SK-N-SH treated with all-trans-retinoic acid at 6 μM for 48 hours (cell line): ENCODE measurements at regions not wholly inside any gene's neighbourhood (a gene's known extent, or its start where the extent isn't known, plus 50 kb on each side); places are given as distances from the start of the nearest gene placed in this dataset.

Source experiments
- ATAC-seq: fragments of 200-7000 bp; cut with Tn5 transposase; 3 replicates; pipeline ENCODE4 v1.9.1; 2020; ENCODE audit warnings: mild to moderate bottlenecking, moderate library complexity
- ARNTL ChIP-seq: fragments of 450-650 bp; formaldehyde crosslinking; IDR thresholded peaks from 2 replicates; pipeline ENCODE4 v1.5.0; 2020; ENCODE audit warnings: low read depth, mild to moderate bottlenecking, moderate library complexity, borderline replicate concordance
- BACH2 ChIP-seq: fragments of 250-450 bp; sonication (Bioruptor Pico); IDR thresholded peaks from 2 replicates; pipeline ENCODE4 v1.9.0; 2021; ENCODE audit warnings: mild to moderate bottlenecking, borderline replicate concordance
- CSDC2 ChIP-seq: fragments of 250-450 bp; sonication (Bioruptor Pico); IDR thresholded peaks from 2 replicates; pipeline ENCODE4 v1.5.0; 2020; ENCODE audit warnings: mild to moderate bottlenecking, moderate library complexity
- ESRRG ChIP-seq: fragments of 250-450 bp; sonication (Bioruptor Pico); IDR thresholded peaks from 2 replicates; pipeline ENCODE4 v1.6.1; 2021; ENCODE audit warnings: mild to moderate bottlenecking
- GLIS3 ChIP-seq: fragments of 250-450 bp; sonication (Bioruptor Pico); IDR thresholded peaks from 2 replicates; pipeline ENCODE4 v1.5.0; 2020; ENCODE audit warnings: mild to moderate bottlenecking, moderate library complexity
- ISL1 ChIP-seq: fragments of 250-450 bp; sonication (Bioruptor Pico); IDR thresholded peaks from 2 replicates; pipeline ENCODE4 v2.1.2; 2022; ENCODE audit warnings: mild to moderate bottlenecking, moderate library complexity
- OSR1 ChIP-seq: fragments of 250-450 bp; sonication (Bioruptor Pico); IDR thresholded peaks from 2 replicates; pipeline ENCODE4 v1.8.0; 2022; ENCODE audit warnings: moderate library complexity, mild to moderate bottlenecking, inconsistent platforms
- PPARA ChIP-seq: fragments of 250-450 bp; sonication (Bioruptor Pico); IDR thresholded peaks from 2 replicates; pipeline ENCODE4 v1.5.0; 2020; ENCODE audit warnings: mild to moderate bottlenecking, borderline replicate concordance
- RARB ChIP-seq: fragments of 250-450 bp; sonication (Bioruptor Pico); IDR thresholded peaks from 2 replicates; pipeline ENCODE4 v1.8.0; 2021; ENCODE audit warnings: mild to moderate bottlenecking, moderate library complexity
- SNAI2 ChIP-seq: fragments of 250-450 bp; sonication (Bioruptor Pico); IDR thresholded peaks from 2 replicates; pipeline ENCODE4 v1.5.0; 2020; ENCODE audit warnings: mild to moderate bottlenecking, moderate library complexity
- TCF4 ChIP-seq: fragments of 250-450 bp; sonication (Bioruptor Pico); IDR thresholded peaks from 2 replicates; pipeline ENCODE4 v1.8.0; 2021; ENCODE audit warnings: mild to moderate bottlenecking, moderate library complexity, borderline replicate concordance
- TOX ChIP-seq: fragments of 250-450 bp; sonication (Bioruptor Pico); IDR thresholded peaks from 2 replicates; pipeline ENCODE4 v1.8.0; 2021; ENCODE audit warnings: mild to moderate bottlenecking, moderate library complexity, borderline replicate concordance
- ZC3H10 ChIP-seq: fragments of 250-450 bp; sonication (Bioruptor Pico); IDR thresholded peaks from 2 replicates; pipeline ENCODE4 v1.5.1; 2021; ENCODE audit warnings: mild to moderate bottlenecking, moderate library complexity
- ZFP3 ChIP-seq: fragments of 250-450 bp; sonication (Bioruptor Pico); IDR thresholded peaks from 2 replicates; pipeline ENCODE4 v1.5.0; 2020; ENCODE audit warnings: mild to moderate bottlenecking, moderate library complexity
- ZFP30 ChIP-seq: fragments of 450-650 bp; formaldehyde crosslinking; IDR thresholded peaks from 2 replicates; pipeline ENCODE4 v1.5.0; 2022; ENCODE audit warnings: mild to moderate bottlenecking, moderate library complexity
- ZNF565 ChIP-seq: fragments of 450-650 bp; formaldehyde crosslinking; conservative IDR thresholded peaks from 2 replicates; pipeline ENCODE4 v1.5.0; 2020; ENCODE audit warnings: low read depth, mild to moderate bottlenecking, moderate library complexity
- ZNF70 ChIP-seq: fragments of 450-650 bp; formaldehyde crosslinking; IDR thresholded peaks from 2 replicates; pipeline ENCODE4 v1.5.0; 2020; ENCODE audit warnings: mild to moderate bottlenecking, moderate library complexity
- ZNF8 ChIP-seq: fragments of 450-650 bp; formaldehyde crosslinking; IDR thresholded peaks from 2 replicates; pipeline ENCODE4 v1.5.0; 2020; ENCODE audit warnings: mild to moderate bottlenecking, moderate library complexity
- TF ChIP-seq, protein P1 (sequence below): fragments of 250-450 bp; sonication (Bioruptor Pico); IDR thresholded peaks from 2 replicates; pipeline ENCODE4 v1.5.1; 2021; ENCODE audit warnings: mild to moderate bottlenecking, moderate library complexity
- TF ChIP-seq, protein P2 (sequence below): fragments of 250-450 bp; sonication (Bioruptor Pico); IDR thresholded peaks from 2 replicates; pipeline ENCODE4 v1.5.1; 2020; ENCODE audit warnings: low read depth, mild to moderate bottlenecking, moderate library complexity
- TF ChIP-seq, protein P3 (sequence below): fragments of 250-450 bp; sonication (Bioruptor Pico); IDR thresholded peaks from 2 replicates; pipeline ENCODE4 v1.5.0; 2020; ENCODE audit warnings: mild to moderate bottlenecking, moderate library complexity
- TF ChIP-seq, protein P4 (sequence below): fragments of 250-450 bp; sonication (Bioruptor Pico); IDR thresholded peaks from 2 replicates; pipeline ENCODE4 v1.8.0; 2020; ENCODE audit warnings: mild to moderate bottlenecking, moderate library complexity, borderline replicate concordance

DNA sequence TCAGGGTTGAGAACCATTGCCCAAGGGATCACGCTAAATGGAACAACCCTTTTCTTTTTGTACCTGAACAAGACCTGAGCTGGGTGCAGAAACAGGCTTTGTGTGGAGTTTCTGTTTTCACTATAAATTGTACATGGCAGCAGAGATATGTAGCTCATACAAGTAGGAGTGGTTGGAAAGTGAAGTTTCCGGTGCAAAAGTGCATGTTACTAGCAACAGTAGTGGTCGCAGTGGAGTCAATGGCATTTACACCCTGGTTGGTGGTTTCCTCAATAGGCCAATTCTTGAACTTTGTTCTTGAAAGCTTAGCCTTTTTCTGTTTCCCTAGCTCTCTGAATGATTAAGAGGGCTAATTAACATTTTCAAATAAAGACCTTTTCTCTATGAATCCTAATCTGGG, 170.7 kb downstream of the NEBL start:
- no peak for ATAC-seq
- TF ChIP-seq ZC3H10 (no peak), TOX (no peak), ESRRG (CRISPR knock-in tag) (no peak), GLIS3 (CRISPR knock-in tag) (no peak), ZNF70 (CRISPR knock-in tag) (no peak), ZNF8 (no peak)
- TF ChIP-seq, protein P1, sequence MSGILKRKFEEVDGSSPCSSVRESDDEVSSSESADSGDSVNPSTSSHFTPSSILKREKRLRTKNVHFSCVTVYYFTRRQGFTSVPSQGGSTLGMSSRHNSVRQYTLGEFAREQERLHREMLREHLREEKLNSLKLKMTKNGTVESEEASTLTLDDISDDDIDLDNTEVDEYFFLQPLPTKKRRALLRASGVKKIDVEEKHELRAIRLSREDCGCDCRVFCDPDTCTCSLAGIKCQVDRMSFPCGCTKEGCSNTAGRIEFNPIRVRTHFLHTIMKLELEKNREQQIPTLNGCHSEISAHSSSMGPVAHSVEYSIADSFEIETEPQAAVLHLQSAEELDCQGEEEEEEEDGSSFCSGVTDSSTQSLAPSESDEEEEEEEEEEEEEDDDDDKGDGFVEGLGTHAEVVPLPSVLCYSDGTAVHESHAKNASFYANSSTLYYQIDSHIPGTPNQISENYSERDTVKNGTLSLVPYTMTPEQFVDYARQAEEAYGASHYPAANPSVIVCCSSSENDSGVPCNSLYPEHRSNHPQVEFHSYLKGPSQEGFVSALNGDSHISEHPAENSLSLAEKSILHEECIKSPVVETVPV, result no peak

DNA sequence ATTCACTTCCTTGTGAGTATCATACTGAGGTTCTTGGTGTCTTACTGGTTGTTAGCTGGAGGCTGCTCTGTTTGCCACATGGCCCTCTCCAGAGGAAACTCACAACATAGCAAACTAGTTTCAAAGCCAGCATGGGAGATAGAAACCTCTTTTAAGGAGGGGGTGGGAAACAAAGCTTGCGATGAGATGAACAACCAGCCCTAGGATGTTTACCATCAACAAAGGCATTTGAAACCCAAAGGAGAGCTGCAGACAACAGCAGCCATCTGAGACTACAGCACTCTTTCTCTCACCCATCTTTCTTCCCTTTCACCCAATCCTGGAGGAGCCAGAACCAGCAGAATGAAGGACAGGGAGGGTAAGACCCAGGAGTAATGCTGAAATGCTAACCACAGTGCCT, 182.1 kb downstream of the NEBL start:
- no peak for ATAC-seq
- no peak for TF ChIP-seq OSR1 (CRISPR knock-in tag)
- TF ChIP-seq, protein P2, sequence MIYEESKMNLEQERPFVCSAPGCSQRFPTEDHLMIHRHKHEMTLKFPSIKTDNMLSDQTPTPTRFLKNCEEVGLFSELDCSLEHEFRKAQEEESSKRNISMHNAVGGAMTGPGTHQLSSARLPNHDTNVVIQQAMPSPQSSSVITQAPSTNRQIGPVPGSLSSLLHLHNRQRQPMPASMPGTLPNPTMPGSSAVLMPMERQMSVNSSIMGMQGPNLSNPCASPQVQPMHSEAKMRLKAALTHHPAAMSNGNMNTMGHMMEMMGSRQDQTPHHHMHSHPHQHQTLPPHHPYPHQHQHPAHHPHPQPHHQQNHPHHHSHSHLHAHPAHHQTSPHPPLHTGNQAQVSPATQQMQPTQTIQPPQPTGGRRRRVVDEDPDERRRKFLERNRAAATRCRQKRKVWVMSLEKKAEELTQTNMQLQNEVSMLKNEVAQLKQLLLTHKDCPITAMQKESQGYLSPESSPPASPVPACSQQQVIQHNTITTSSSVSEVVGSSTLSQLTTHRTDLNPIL (CRISPR knock-in tag), result no peak
- no peak for TF ChIP-seq RARB (CRISPR knock-in tag)
- no peak for TF ChIP-seq ARNTL (CRISPR knock-in tag)
- no peak for TF ChIP-seq ISL1 (CRISPR knock-in tag)
- no peak for TF ChIP-seq ZFP3 (CRISPR knock-in tag)
- no peak for TF ChIP-seq ZNF565
- TF ChIP-seq, protein P1, result no peak
- no peak for TF ChIP-seq ZNF8

DNA sequence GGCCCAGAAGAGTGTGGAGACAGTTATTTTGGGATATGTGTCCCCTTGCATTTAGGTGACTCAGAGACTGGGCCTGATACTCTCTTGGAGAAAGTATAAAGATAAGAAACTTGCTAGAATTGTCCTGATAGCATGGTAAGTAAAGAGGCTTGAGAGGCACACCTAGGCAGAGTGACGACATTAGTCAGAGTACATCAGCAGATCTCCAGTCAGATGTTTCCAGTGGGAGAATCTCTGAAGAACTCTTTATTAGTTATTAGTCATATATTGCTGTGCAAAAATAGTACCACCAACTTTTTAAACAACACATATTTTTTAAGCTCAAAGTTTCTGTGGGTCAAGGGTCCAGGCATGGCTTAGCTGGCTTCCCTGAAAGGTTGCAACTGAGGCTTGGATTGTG, 182.6 kb downstream of the NEBL start:
- no peak for ATAC-seq
- TF ChIP-seq, protein P1, result no peak

DNA sequence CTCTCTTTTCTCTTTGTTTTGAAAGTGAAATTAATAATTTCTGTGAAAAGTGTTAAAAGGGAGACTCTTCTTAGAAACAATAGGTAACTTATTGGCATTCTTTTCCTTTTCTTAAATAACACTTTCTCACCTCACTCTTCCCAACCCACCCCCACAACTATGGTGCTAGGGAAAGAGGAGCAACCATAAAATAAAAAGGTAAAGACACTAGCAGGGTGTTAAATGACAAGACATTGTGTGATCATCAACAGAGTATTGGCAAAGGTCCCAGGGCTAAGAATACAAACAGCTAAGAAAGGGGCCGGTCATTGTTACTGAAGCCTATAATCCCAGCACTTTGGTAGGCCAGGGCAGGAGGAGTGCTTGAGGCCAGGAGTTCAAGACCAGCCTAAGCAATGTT, 183.7 kb downstream of the NEBL start:
- no peak for ATAC-seq
- no peak for TF ChIP-seq GLIS3 (CRISPR knock-in tag)
- TF ChIP-seq, protein P3, sequence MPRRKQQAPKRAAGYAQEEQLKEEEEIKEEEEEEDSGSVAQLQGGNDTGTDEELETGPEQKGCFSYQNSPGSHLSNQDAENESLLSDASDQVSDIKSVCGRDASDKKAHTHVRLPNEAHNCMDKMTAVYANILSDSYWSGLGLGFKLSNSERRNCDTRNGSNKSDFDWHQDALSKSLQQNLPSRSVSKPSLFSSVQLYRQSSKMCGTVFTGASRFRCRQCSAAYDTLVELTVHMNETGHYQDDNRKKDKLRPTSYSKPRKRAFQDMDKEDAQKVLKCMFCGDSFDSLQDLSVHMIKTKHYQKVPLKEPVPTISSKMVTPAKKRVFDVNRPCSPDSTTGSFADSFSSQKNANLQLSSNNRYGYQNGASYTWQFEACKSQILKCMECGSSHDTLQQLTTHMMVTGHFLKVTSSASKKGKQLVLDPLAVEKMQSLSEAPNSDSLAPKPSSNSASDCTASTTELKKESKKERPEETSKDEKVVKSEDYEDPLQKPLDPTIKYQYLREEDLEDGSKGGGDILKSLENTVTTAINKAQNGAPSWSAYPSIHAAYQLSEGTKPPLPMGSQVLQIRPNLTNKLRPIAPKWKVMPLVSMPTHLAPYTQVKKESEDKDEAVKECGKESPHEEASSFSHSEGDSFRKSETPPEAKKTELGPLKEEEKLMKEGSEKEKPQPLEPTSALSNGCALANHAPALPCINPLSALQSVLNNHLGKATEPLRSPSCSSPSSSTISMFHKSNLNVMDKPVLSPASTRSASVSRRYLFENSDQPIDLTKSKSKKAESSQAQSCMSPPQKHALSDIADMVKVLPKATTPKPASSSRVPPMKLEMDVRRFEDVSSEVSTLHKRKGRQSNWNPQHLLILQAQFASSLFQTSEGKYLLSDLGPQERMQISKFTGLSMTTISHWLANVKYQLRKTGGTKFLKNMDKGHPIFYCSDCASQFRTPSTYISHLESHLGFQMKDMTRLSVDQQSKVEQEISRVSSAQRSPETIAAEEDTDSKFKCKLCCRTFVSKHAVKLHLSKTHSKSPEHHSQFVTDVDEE (CRISPR knock-in tag), result no peak
- TF ChIP-seq CSDC2 (CRISPR knock-in tag), result no peak
- no peak for TF ChIP-seq ESRRG (CRISPR knock-in tag)
- no peak for TF ChIP-seq ZFP30 (CRISPR knock-in tag)
- TF ChIP-seq TOX, result no peak
- no peak for TF ChIP-seq OSR1 (CRISPR knock-in tag)
- no peak for TF ChIP-seq TCF4 (CRISPR knock-in tag)
- no peak for TF ChIP-seq ZFP3 (CRISPR knock-in tag)
- TF ChIP-seq SNAI2, result no peak
- TF ChIP-seq, protein P4, sequence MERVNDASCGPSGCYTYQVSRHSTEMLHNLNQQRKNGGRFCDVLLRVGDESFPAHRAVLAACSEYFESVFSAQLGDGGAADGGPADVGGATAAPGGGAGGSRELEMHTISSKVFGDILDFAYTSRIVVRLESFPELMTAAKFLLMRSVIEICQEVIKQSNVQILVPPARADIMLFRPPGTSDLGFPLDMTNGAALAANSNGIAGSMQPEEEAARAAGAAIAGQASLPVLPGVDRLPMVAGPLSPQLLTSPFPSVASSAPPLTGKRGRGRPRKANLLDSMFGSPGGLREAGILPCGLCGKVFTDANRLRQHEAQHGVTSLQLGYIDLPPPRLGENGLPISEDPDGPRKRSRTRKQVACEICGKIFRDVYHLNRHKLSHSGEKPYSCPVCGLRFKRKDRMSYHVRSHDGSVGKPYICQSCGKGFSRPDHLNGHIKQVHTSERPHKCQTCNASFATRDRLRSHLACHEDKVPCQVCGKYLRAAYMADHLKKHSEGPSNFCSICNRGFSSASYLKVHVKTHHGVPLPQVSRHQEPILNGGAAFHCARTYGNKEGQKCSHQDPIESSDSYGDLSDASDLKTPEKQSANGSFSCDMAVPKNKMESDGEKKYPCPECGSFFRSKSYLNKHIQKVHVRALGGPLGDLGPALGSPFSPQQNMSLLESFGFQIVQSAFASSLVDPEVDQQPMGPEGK (CRISPR knock-in tag), result no peak
- no peak for TF ChIP-seq PPARA (CRISPR knock-in tag)
- no peak for TF ChIP-seq RARB (CRISPR knock-in tag)
- TF ChIP-seq ISL1 (CRISPR knock-in tag), result no peak
- no peak for TF ChIP-seq ZNF70 (CRISPR knock-in tag)
- no peak for TF ChIP-seq ZC3H10
- TF ChIP-seq BACH2 (CRISPR knock-in tag), result no peak
- TF ChIP-seq, protein P2 (CRISPR knock-in tag), result no peak
- no peak for TF ChIP-seq ZNF8
